Transverse colon (tissue), 4 donors: ENCODE measurements at regions not wholly inside any gene's neighbourhood (a gene's known extent, or its start where the extent isn't known, plus 50 kb on each side); places are given as distances from the start of the nearest gene placed in this dataset.

Experiments used
- DNase-seq: peaks from one replicate; pipeline ENCODE4 v3.0.0-alpha.2; 2019
- H3K27ac ChIP-seq, 4 donors: fragments of 200-600 bp; sonication (generic); 2 replicates each; pipeline ENCODE4 v1.5.1; 2016 to 2018; ENCODE audit warnings: inconsistent platforms in 4 of 4
- H3K27me3 ChIP-seq: fragments of 200-600 bp; sonication (generic); 2 replicates; pipeline ENCODE4 v1.5.1; 2017; ENCODE audit warnings: inconsistent platforms
- H3K36me3 ChIP-seq, 4 donors: fragments of 200-600 bp; sonication (generic); 2 replicates each; pipeline ENCODE4 v1.5.1; 2017 to 2019; ENCODE audit warnings: inconsistent platforms in 4 of 4
- H3K4me1 ChIP-seq, 4 donors: fragments of 200-600 bp; sonication (generic); 2 replicates each; pipeline ENCODE4 v1.5.1; 2017 to 2020; ENCODE audit warnings: inconsistent platforms in 4 of 4
- H3K4me3 ChIP-seq, 4 donors: fragments of 200-600 bp; sonication (generic); 1 replicate in 1 of 4; 2 replicates in 3 of 4; pipeline versions ENCODE4 v1.5.1 to v1.6.1; 2017 to 2019; ENCODE audit warnings: inconsistent platforms in 4 of 4
- H3K9me3 ChIP-seq, 2 donors: fragments of 200-600 bp; sonication (generic); 2 replicates each; pipeline ENCODE4 v1.5.1; 2017 to 2019; ENCODE audit warnings: inconsistent platforms in 2 of 2
- EP300 ChIP-seq: sonication (generic); formaldehyde crosslinking; IDR thresholded peaks from one replicate; pipeline ENCODE4 v1.6.1; 2017; ENCODE audit warnings: antibody characterized with exemption, low read depth
- POLR2A ChIP-seq: fragments of 450-650 bp; IDR thresholded peaks from one replicate; pipeline ENCODE4 v1.6.1; 2016; ENCODE audit warnings: antibody characterized with exemption, mild to moderate bottlenecking, moderate library complexity
- POLR2AphosphoS5 ChIP-seq, 3 donors: sonication (generic); formaldehyde crosslinking; IDR thresholded peaks; one replicate each; pipeline ENCODE4 v1.6.1; 2016; ENCODE audit warnings: antibody characterized with exemption in 3 of 3
- WGBS, 2 donors: methylation state at CpG; one replicate each; pipeline ENCODE4 v1.1.5; 2018; ENCODE audit warnings: low coverage in 1 of 2; 5-methylcytosine and 5-hydroxymethylcytosine counted together
- in situ Hi-C, 4 donors: fragments of 200-750 bp; cut with MboI; loops; one replicate each; pipeline versions ENCODE4 v1.15.0 to v1.15.1; 2017; ENCODE audit warnings: low sequenced_read_pairs in 3 of 4, low pct_ligation_motif_present in 1 of 4, low pct_unique_long_range_greater_than_20kb in 1 of 4
- intact Hi-C: fragments of 100-400 bp; cut with DNase I; formaldehyde crosslinking; loops from one replicate; pipeline ENCODE4 v1.15.1; 2023; ENCODE audit warnings: low total_unique reads
- TF ChIP-seq, protein P1 (sequence below), 5 experiments: fragments of 200-600 bp in 3 of 5; fragments of 450-650 bp in 2 of 5; sonication (generic) in 3 of 5; IDR thresholded peaks; 1 replicate in 2 of 5; 2 replicates in 3 of 5; pipeline ENCODE4 v1.5.1; 2016 to 2017; ENCODE audit warnings: antibody characterized with exemption in 5 of 5, inconsistent platforms in 3 of 5, mild to moderate bottlenecking in 2 of 5, moderate library complexity in 1 of 5

DNA sequence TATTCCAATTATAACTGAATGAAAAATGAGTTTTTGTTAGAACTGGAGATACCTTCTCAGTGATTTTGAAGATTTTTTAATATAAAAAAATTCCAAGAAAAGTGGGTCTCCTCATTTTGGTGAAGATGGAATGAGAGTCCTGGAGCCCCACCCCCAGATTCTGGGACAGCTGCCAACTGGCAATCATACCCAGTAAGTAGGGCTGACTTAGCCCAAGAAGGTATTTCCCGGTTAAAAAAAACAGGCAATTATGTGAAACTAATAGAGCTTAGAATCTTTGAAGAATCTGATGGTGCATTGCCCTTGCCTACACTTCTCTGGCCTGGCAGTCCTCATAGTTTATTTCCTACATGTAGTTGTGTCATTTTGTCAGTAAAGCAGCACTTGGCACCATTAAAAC lies 52.8 kb upstream of the VWDE start:
- TF ChIP-seq POLR2AphosphoS5 (IDR thresholded peaks at IDR 0.05) (no peak), EP300 (no peak)
- TF ChIP-seq, protein P1, sequence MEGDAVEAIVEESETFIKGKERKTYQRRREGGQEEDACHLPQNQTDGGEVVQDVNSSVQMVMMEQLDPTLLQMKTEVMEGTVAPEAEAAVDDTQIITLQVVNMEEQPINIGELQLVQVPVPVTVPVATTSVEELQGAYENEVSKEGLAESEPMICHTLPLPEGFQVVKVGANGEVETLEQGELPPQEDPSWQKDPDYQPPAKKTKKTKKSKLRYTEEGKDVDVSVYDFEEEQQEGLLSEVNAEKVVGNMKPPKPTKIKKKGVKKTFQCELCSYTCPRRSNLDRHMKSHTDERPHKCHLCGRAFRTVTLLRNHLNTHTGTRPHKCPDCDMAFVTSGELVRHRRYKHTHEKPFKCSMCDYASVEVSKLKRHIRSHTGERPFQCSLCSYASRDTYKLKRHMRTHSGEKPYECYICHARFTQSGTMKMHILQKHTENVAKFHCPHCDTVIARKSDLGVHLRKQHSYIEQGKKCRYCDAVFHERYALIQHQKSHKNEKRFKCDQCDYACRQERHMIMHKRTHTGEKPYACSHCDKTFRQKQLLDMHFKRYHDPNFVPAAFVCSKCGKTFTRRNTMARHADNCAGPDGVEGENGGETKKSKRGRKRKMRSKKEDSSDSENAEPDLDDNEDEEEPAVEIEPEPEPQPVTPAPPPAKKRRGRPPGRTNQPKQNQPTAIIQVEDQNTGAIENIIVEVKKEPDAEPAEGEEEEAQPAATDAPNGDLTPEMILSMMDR (IDR thresholded peaks at IDR 0.05): no peak
- Histone ChIP-seq H3K27me3 (no peaks in the 10 kb centered on the region), H3K4me1 (no peaks in the 10 kb centered on the region), H3K4me3 (no peak overlapping the region), H3K9me3 (no peaks in the 10 kb centered on the region), H3K36me3 (no peaks in the 10 kb centered on the region), H3K27ac (no peak overlapping the region)
- 22 to 27% methylated on average over 1 of the region's 1 CpG for WGBS, 2 donors
- DNase-seq: no peak
- intact Hi-C loops (no loop called here), in situ Hi-C loops (no loop called here)

DNA sequence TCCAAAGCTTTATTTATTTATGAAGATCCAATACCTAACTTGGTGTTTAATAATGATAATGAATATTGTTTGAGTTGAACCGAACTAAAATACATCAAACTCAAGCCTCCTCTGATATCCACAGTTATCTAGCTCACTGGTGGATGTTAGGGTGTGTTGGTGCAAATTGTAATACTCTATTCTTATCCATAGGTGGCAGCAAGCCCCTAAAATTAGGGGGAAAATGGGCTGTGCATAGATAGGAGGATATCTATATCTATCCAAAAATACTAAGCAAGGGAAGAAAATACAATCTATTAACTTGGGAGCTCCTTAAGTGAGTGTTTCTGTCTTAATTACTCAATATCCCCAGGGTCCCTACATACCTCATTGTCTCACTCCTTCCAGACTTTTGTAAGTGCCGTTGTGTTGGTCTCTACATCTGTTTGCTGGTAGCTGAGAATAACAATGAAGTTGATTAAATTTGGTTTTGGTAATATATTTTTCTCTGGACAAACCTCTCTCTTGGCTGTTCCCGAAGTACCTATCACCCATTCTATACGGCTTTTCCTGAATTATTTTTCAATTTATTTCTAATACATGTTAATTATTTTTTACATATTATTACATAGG lies 55.0 kb upstream of the VWDE start:
- 24 to 48% methylated on average over 3 to 4 of the region's 4 CpGs for WGBS, 2 donors
- Histone ChIP-seq H3K36me3 (no peaks in the 10 kb centered on the region), H3K27ac (no peak overlapping the region), H3K4me1 (no peaks in the 10 kb centered on the region), H3K27me3 (no peaks in the 10 kb centered on the region), H3K4me3 (no peak overlapping the region), H3K9me3 (no peaks in the 10 kb centered on the region)
- intact Hi-C loops: no loop called here
- no peak for TF ChIP-seq POLR2A
- TF ChIP-seq, protein P1 (IDR thresholded peaks at IDR 0.05): peak; percentile 30 to 60 (median 47)
- TF ChIP-seq EP300: no peak
- no peak for DNase-seq
- in situ Hi-C loops: no loop called here

DNA sequence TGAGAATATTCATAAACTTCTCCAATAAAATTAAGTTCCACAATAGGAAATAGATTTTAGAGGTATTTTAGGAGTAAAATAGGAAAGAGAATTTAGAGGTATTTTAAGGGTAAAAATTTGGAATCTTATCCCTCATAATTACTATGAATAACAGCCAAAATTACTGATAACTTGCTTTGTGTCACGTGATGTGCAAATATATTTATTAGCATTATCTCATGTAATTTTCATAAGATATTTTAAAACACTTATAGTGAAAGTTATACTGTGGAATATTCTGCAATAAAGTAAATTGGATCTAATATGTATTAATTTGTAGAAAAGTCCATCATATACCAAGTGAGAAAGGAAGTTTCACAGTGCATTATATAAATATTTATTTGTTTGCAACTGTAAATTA lies 64.2 kb upstream of the VWDE start:
- no peaks in the 10 kb centered on the region for H3K36me3 ChIP-seq
- 67 to 78% methylated on average over 1 of the region's 1 CpG for WGBS, 2 donors
- intact Hi-C loops: no loop called here
- TF ChIP-seq, protein P1 (IDR thresholded peaks at IDR 0.05): no peak
- no peak for TF ChIP-seq POLR2AphosphoS5 (IDR thresholded peaks at IDR 0.05)
- no peak for TF ChIP-seq POLR2A
- no peak for TF ChIP-seq EP300
- H3K4me1 ChIP-seq: no peaks in the 10 kb centered on the region
- no peaks in the 10 kb centered on the region for H3K9me3 ChIP-seq
- in situ Hi-C loops: no loop called here
- H3K4me3 ChIP-seq: no peak overlapping the region
- H3K27ac ChIP-seq: no peak overlapping the region
- no peaks in the 10 kb centered on the region for H3K27me3 ChIP-seq
- DNase-seq: no peak

DNA sequence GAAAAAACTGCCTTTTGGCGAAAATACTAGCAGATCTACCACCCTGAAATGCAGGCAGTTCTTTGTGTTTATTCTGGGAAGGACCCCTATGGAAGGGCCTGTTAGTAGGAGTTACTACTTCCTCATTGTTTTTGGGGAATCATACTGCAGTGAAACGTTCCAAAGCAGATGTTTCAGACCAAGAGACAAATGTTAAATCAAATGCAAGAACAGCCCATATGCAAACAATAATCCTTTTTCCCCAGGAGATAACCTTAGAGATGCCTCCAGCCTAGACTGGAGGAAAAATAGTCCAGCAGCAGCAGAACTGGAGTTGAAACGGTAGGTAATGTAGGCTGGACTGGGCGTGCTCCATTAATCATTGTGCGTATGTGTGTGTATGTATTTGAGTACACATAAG lies 65.9 kb upstream of the VWDE start:
- no peak for TF ChIP-seq POLR2A
- no peak for TF ChIP-seq POLR2AphosphoS5 (IDR thresholded peaks at IDR 0.05)
- TF ChIP-seq, protein P1 (IDR thresholded peaks at IDR 0.05): no peak
- no peak for TF ChIP-seq EP300
- H3K36me3 ChIP-seq: no peaks in the 10 kb centered on the region
- H3K4me3 ChIP-seq: no peak overlapping the region
- no peak for DNase-seq
- no peaks in the 10 kb centered on the region for H3K27me3 ChIP-seq
- in situ Hi-C loops: no loop called here
- 60 to 75% methylated on average over 3 to 5 of the region's 5 CpGs for WGBS, 2 donors
- H3K9me3 ChIP-seq: no peaks in the 10 kb centered on the region
- intact Hi-C loops: no loop called here
- H3K27ac ChIP-seq: no peak overlapping the region
- H3K4me1 ChIP-seq: no peaks in the 10 kb centered on the region
